GM12878 (cell line): ENCODE measurements at regions not wholly inside any gene's neighbourhood (a gene's known extent, or its start where the extent isn't known, plus 50 kb on each side); places are given as distances from the start of the nearest gene placed in this dataset.

Experiments
- EZH2 ChIP-seq: IDR thresholded peaks from 2 replicates; pipeline ENCODE4 v1.6.1; 2012; ENCODE audit warnings: low read depth, mild to moderate bottlenecking, control low read depth, inconsistent platforms, low read length, borderline replicate concordance; ENCODE audit not compliant: control insufficient read depth
- POLR2A ChIP-seq: IDR thresholded peaks from 2 replicates; pipeline ENCODE4 v1.6.1; 2011; ENCODE audit warnings: low read depth, mild to moderate bottlenecking, low read length
- POLR2AphosphoS5 ChIP-seq: IDR thresholded peaks from 2 replicates; pipeline ENCODE4 v1.6.1; 2011; ENCODE audit warnings: mild to moderate bottlenecking, low read length, inconsistent platforms
- ZNF207 ChIP-seq: fragments of 450-650 bp; IDR thresholded peaks from 2 replicates; pipeline ENCODE4 v1.6.1; 2014; ENCODE audit warnings: antibody characterized with exemption, mild to moderate bottlenecking, borderline replicate concordance
- ZNF24 ChIP-seq: fragments of 450-650 bp; IDR thresholded peaks from 2 replicates; pipeline ENCODE4 v1.6.1; 2017; ENCODE audit warnings: antibody characterized with exemption, mild to moderate bottlenecking
- TF ChIP-seq, protein P1 (sequence below): IDR thresholded peaks from 2 replicates; pipeline ENCODE4 v1.6.1; 2012; ENCODE audit warnings: mild to moderate bottlenecking, low read depth, low read length
- TF ChIP-seq, protein P2 (sequence below), 3 experiments: IDR thresholded peaks in 2 of 3; conservative IDR thresholded peaks in 1 of 3; 2 replicates each; pipeline ENCODE4 v1.5.1; 2011; ENCODE audit warnings: low read depth in 3 of 3, low read length in 3 of 3, mild to moderate bottlenecking in 3 of 3, control low read depth in 2 of 3, moderate library complexity in 2 of 3, inconsistent platforms in 1 of 3, mixed read lengths in 1 of 3; ENCODE audit not compliant: control insufficient read depth in 2 of 3, insufficient read depth in 1 of 3; ENCODE audit errors: extremely low read depth in 1 of 3

DNA sequence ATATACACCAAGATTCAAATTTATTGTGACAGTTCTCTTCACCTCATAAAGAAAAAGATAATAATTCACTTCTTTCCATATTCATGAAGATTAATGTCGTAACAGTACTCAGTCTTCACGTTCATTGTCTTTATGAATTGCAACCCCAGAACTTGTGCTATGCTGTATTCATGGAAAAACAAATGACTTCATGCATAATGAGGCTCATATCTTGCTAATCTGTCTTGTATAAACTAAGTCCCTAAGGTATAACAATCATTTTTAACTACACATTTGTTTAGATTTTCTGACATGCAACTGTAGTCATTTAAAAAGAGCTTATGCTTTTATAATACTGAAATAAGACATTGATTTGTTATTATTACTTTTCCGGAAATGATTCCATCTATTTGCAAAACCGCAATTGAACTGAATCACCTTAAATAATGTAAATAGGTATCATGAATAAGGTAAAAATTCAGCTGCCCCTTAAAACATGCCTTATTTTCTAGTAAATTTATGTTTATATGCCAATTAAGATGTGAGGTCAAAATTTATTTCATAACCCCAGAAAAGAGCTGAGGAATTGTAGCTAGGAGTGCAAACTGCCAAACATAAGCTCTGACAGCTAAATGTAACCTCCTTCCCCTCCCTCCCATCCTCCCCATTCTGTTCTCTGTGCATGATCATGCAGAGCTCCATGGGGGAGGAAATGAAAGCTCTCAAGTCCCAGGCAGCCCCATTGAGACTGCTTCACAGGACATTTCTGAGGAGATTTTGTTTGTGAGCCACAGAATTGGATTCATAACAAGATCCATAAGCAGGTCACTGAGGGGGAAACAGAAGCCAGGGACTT lies 301.6 kb downstream of the ATP23 start:
- no peak for TF ChIP-seq ZNF207
- TF ChIP-seq, protein P1, sequence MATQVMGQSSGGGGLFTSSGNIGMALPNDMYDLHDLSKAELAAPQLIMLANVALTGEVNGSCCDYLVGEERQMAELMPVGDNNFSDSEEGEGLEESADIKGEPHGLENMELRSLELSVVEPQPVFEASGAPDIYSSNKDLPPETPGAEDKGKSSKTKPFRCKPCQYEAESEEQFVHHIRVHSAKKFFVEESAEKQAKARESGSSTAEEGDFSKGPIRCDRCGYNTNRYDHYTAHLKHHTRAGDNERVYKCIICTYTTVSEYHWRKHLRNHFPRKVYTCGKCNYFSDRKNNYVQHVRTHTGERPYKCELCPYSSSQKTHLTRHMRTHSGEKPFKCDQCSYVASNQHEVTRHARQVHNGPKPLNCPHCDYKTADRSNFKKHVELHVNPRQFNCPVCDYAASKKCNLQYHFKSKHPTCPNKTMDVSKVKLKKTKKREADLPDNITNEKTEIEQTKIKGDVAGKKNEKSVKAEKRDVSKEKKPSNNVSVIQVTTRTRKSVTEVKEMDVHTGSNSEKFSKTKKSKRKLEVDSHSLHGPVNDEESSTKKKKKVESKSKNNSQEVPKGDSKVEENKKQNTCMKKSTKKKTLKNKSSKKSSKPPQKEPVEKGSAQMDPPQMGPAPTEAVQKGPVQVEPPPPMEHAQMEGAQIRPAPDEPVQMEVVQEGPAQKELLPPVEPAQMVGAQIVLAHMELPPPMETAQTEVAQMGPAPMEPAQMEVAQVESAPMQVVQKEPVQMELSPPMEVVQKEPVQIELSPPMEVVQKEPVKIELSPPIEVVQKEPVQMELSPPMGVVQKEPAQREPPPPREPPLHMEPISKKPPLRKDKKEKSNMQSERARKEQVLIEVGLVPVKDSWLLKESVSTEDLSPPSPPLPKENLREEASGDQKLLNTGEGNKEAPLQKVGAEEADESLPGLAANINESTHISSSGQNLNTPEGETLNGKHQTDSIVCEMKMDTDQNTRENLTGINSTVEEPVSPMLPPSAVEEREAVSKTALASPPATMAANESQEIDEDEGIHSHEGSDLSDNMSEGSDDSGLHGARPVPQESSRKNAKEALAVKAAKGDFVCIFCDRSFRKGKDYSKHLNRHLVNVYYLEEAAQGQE, result no peak
- no peak for TF ChIP-seq ZNF24
- TF ChIP-seq, protein P2, sequence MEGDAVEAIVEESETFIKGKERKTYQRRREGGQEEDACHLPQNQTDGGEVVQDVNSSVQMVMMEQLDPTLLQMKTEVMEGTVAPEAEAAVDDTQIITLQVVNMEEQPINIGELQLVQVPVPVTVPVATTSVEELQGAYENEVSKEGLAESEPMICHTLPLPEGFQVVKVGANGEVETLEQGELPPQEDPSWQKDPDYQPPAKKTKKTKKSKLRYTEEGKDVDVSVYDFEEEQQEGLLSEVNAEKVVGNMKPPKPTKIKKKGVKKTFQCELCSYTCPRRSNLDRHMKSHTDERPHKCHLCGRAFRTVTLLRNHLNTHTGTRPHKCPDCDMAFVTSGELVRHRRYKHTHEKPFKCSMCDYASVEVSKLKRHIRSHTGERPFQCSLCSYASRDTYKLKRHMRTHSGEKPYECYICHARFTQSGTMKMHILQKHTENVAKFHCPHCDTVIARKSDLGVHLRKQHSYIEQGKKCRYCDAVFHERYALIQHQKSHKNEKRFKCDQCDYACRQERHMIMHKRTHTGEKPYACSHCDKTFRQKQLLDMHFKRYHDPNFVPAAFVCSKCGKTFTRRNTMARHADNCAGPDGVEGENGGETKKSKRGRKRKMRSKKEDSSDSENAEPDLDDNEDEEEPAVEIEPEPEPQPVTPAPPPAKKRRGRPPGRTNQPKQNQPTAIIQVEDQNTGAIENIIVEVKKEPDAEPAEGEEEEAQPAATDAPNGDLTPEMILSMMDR (IDR thresholded peaks at IDR 0.05 in 2 of 3, conservative IDR thresholded peaks at IDR 0.05 in 1 of 3; ENCODE audit: control insufficient read depth in 2 of 3, extremely low read depth in 1 of 3, insufficient read depth in 1 of 3, low read depth in 3 of 3, low read length in 3 of 3), result no peak
- TF ChIP-seq EZH2, result no peak
- no peak for TF ChIP-seq POLR2AphosphoS5
- TF ChIP-seq POLR2A, result no peak
